ENCODE measurements at regions not wholly inside any gene's neighbourhood (a gene's known extent, or its start where the extent isn't known, plus 50 kb on each side); places are given as distances from the start of the nearest gene placed in this dataset.

DNA sequence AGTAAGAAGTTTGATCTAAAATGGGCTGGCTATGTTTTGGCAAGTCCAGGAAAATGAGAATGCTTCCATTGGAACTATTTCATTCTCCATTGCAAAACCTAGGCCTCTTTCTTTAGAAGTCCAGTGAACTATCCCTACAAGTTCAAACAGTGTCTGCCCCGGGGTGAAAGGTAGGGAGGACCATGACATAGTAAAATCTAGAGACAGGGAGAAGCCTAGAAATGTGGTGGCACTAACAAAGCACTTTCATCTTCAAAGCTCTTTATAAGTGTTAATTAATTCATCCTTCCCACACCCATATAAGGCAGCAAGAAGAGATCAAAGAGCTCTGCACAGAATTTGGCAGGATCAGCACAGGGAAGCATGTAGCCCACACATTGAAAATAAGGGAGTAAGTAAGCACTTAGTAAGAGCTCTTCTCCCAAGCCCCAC lies 214.5 kb downstream of the IRS1 start:
- no peak overlapping the region for H2AFZ ChIP-seq

GRCh38 chr2:226584518-226585055 lies 215.0 kb downstream of the IRS1 start:
- Histone ChIP-seq H2AFZ (no peak overlapping the region), H3K4me2 (ENCODE audit: low read length) (no peak overlapping the region), H3K4me1 (no peaks in the 10 kb centered on the region), H3K9ac (no peak overlapping the region), H3K4me3 (ENCODE audit: low read depth, low read length) (no peak overlapping the region), H3K27me3 (ENCODE audit: control insufficient read depth, insufficient read depth, low read length) (no peaks in the 10 kb centered on the region), H3K27ac (no peak overlapping the region), H3K36me3 (ENCODE audit: control insufficient read depth, insufficient read depth, low read length) (no peaks in the 10 kb centered on the region), H3K9me3 (ENCODE audit: control insufficient read depth, low read length) (no peaks in the 10 kb centered on the region), H3K79me2 (no peaks in the 10 kb centered on the region)
- TF ChIP-seq, protein P1, sequence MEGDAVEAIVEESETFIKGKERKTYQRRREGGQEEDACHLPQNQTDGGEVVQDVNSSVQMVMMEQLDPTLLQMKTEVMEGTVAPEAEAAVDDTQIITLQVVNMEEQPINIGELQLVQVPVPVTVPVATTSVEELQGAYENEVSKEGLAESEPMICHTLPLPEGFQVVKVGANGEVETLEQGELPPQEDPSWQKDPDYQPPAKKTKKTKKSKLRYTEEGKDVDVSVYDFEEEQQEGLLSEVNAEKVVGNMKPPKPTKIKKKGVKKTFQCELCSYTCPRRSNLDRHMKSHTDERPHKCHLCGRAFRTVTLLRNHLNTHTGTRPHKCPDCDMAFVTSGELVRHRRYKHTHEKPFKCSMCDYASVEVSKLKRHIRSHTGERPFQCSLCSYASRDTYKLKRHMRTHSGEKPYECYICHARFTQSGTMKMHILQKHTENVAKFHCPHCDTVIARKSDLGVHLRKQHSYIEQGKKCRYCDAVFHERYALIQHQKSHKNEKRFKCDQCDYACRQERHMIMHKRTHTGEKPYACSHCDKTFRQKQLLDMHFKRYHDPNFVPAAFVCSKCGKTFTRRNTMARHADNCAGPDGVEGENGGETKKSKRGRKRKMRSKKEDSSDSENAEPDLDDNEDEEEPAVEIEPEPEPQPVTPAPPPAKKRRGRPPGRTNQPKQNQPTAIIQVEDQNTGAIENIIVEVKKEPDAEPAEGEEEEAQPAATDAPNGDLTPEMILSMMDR (IDR thresholded peaks at IDR 0.05): no peak

More for the DNA sequence above, 214.5 kb downstream of the IRS1 start:
- Histone ChIP-seq H3K27ac (no peak overlapping the region), H3K4me2 (ENCODE audit: low read length) (no peak overlapping the region), H3K4me1 (no peaks in the 10 kb centered on the region), H3K4me3 (ENCODE audit: low read depth, low read length) (no peak overlapping the region), H3K79me2 (no peaks in the 10 kb centered on the region), H3K27me3 (ENCODE audit: control insufficient read depth, insufficient read depth, low read length) (no peaks in the 10 kb centered on the region), H3K36me3 (ENCODE audit: control insufficient read depth, insufficient read depth, low read length) (no peaks in the 10 kb centered on the region), H3K9ac (no peak overlapping the region), H3K9me3 (ENCODE audit: control insufficient read depth, low read length) (no peaks in the 10 kb centered on the region)
- TF ChIP-seq, protein P1 (IDR thresholded peaks at IDR 0.05): no peak

DNA sequence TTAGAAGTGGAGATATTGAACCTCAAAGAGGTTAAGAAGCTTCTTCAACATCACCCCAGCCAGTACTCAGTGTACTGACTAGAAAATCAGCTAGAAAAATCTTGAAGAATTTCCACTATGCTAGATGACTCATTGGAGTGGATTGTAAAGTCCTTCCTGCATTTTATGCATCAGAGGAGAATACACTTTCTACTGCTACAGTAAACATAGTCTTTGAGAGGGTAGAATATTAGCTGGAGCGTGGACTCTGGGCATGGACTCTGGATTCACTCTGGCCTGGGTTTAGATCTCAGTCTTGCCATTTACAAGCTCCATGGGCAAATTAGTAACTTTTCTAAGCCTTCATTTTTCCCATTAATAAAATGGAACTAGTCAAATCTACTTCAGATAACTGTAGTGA lies 215.9 kb downstream of the IRS1 start:
- Histone ChIP-seq H3K4me3 (ENCODE audit: low read depth, low read length) (no peak overlapping the region), H2AFZ (no peak overlapping the region), H3K36me3 (ENCODE audit: control insufficient read depth, insufficient read depth, low read length) (no peaks in the 10 kb centered on the region), H3K27ac (no peak overlapping the region), H3K9me3 (ENCODE audit: control insufficient read depth, low read length) (no peaks in the 10 kb centered on the region), H3K9ac (no peak overlapping the region), H3K4me2 (ENCODE audit: low read length) (no peak overlapping the region), H3K4me1 (no peaks in the 10 kb centered on the region), H3K79me2 (no peaks in the 10 kb centered on the region), H3K27me3 (ENCODE audit: control insufficient read depth, insufficient read depth, low read length) (no peaks in the 10 kb centered on the region)
- TF ChIP-seq, protein P1 (IDR thresholded peaks at IDR 0.05): no peak

DNA sequence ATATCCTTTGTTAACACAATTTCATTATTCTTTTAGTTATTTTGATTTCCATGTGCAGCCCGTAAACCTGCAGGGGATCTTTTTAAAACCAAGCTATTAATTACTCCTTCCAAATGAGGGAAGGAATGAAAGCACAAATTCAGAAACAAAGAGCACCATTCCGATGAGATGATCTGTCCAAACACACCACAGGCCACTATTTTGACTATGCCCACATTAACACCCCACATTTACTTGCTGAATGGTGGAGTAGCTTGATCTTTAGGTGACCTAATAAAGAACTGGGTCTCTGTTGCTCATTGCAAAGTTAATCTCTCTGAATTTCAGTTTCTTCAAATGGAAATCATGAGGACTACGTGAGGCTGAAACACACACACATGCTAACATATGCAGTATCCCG lies 218.0 kb downstream of the IRS1 start:
- TF ChIP-seq, protein P1 (IDR thresholded peaks at IDR 0.05): no peak
- Histone ChIP-seq H3K36me3 (ENCODE audit: control insufficient read depth, insufficient read depth, low read length) (no peaks in the 10 kb centered on the region), H3K4me3 (ENCODE audit: low read depth, low read length) (no peak overlapping the region), H3K9ac (no peak overlapping the region), H2AFZ (no peak overlapping the region), H3K9me3 (ENCODE audit: control insufficient read depth, low read length) (no peaks in the 10 kb centered on the region), H3K27me3 (ENCODE audit: control insufficient read depth, insufficient read depth, low read length) (no peaks in the 10 kb centered on the region), H3K4me1 (no peaks in the 10 kb centered on the region), H3K79me2 (no peaks in the 10 kb centered on the region), H3K4me2 (ENCODE audit: low read length) (no peak overlapping the region), H3K27ac (no peak overlapping the region)

DNA sequence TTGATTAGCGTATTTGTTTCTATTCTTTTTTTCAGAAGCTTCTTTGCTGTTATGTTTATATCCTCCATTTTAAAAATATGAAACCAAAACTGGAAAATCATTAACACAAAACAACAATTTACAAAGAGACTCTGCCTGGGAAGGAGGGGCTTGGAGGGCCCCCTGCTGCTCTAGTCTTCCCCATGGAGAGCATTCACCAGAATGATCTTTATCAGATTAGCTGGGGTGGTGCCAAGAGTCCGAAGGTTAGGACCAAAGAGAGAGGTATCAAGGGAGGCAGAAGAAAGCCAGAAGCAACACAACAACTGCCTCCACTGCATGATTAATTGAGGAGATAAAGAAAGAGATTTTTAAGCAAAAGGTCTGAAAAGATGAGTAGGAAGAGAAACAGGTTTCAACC lies 218.6 kb downstream of the IRS1 start:
- no peak overlapping the region for H3K4me3 ChIP-seq (ENCODE audit: low read depth, low read length)
- H3K36me3 ChIP-seq (ENCODE audit: control insufficient read depth, insufficient read depth, low read length): no peaks in the 10 kb centered on the region
- no peak overlapping the region for H3K9ac ChIP-seq
- H3K4me1 ChIP-seq: no peaks in the 10 kb centered on the region
- no peaks in the 10 kb centered on the region for H3K79me2 ChIP-seq
- TF ChIP-seq, protein P1 (IDR thresholded peaks at IDR 0.05): no peak
- H3K4me2 ChIP-seq (ENCODE audit: low read length): no peak overlapping the region
- no peaks in the 10 kb centered on the region for H3K27me3 ChIP-seq (ENCODE audit: control insufficient read depth, insufficient read depth, low read length)
- H2AFZ ChIP-seq: no peak overlapping the region
- H3K9me3 ChIP-seq (ENCODE audit: control insufficient read depth, low read length): no peaks in the 10 kb centered on the region
- no peak overlapping the region for H3K27ac ChIP-seq
